ENCODE measurements at regions not wholly inside any gene's neighbourhood (a gene's known extent, or its start where the extent isn't known, plus 50 kb on each side); places are given as distances from the start of the nearest gene placed in this dataset.

DNA sequence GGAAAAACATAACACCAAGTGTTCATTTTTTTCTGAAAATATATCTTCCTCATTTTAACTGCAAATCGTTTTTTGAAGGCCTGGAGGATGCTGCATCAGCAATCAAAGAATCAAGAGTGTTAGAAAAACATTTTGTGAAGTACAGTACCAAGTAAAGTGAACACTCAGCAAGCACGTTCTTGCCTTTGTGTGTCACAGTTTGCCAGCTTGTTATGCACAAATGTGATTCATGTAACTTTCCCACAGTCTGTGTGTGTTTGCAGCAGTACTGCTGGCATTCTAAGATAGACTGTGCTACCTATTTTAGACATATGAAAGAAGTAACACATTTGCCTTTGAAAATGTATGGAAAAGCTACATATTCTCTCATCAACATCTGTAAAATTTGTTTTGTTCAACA lies 1617.7 kb downstream of the RPA4 start:
- ChIA-PET POLR2A (no interaction called here), CTCF (no interaction called here)
- Histone ChIP-seq H3K27ac (ENCODE audit: low read depth, low read length) (no peak overlapping the region), H3K4me3 (ENCODE audit: low read length) (no peak overlapping the region), H3K4me1 (ENCODE audit: control insufficient read depth in 2 of 2, insufficient read depth in 2 of 2, low read length in 2 of 2) (no peaks in the 10 kb centered on the region), H3K27me3 (ENCODE audit: control insufficient read depth in 2 of 2, insufficient read depth in 2 of 2, low read length in 2 of 2) (no peaks in the 10 kb centered on the region), H3K9me3 (ENCODE audit: control insufficient read depth in 2 of 3, low read length in 3 of 3) (no peaks in the 10 kb centered on the region), H3K36me3 (ENCODE audit: control insufficient read depth in 2 of 3, insufficient read depth in 3 of 3, low read length in 3 of 3) (no peaks in the 10 kb centered on the region)
- no peak overlapping the region for H3K4me3 Mint-ChIP-seq
- no peak overlapping the region for H3K27ac Mint-ChIP-seq
- ATAC-seq (no peak), DNase-seq (no peak)
- intact Hi-C loops (cut with micrococcal nuclease) = no loop called here
- H3K9me3 Mint-ChIP-seq = peaks cover 0 to 2% (median 0%) of the 10 kb centered on the region in 11 donors
- H3K4me1 Mint-ChIP-seq = no peaks in the 10 kb centered on the region
- H3K36me3 Mint-ChIP-seq = no peaks in the 10 kb centered on the region
- H3K27me3 Mint-ChIP-seq = no peaks in the 10 kb centered on the region

DNA sequence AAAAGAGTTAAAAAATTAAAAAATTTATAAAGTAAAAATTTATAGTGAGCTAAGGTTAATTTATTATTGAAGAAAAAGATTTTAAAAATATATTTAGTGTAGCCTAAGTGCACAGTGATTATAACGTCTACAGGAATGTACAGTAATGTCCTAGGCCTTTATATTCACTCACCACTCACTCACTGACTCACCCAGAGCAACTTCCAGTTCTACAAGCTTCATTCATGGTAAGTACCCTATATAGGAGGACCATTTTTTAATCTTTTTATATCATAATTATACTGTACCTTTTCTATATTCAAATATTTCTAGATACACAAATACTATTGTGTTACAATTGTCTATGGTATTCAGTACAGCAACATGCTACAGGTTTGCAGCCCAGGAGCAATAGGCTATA lies 1623.2 kb downstream of the RPA4 start:
- Histone ChIP-seq H3K36me3 (ENCODE audit: control insufficient read depth in 2 of 3, insufficient read depth in 3 of 3, low read length in 3 of 3) (no peaks in the 10 kb centered on the region), H3K27ac (ENCODE audit: low read depth, low read length) (no peak overlapping the region), H3K4me1 (ENCODE audit: control insufficient read depth in 2 of 2, insufficient read depth in 2 of 2, low read length in 2 of 2) (no peaks in the 10 kb centered on the region), H3K9me3 (ENCODE audit: control insufficient read depth in 2 of 3, low read length in 3 of 3) (no peaks in the 10 kb centered on the region), H3K4me3 (ENCODE audit: low read length) (no peak overlapping the region), H3K27me3 (ENCODE audit: control insufficient read depth in 2 of 2, insufficient read depth in 2 of 2, low read length in 2 of 2) (no peaks in the 10 kb centered on the region)
- no peak for ATAC-seq
- DNase-seq = no peak
- Mint-ChIP-seq H3K4me3 (no peak overlapping the region), H3K36me3 (no peaks in the 10 kb centered on the region), H3K27ac (no peak overlapping the region), H3K9me3 (peaks cover 0 to 2% (median 0%) of the 10 kb centered on the region in 11 donors), H3K27me3 (no peaks in the 10 kb centered on the region), H3K4me1 (no peaks in the 10 kb centered on the region)
- ChIA-PET CTCF (no interaction called here), POLR2A (no interaction called here)
- intact Hi-C loops (cut with micrococcal nuclease) = no loop called here

DNA sequence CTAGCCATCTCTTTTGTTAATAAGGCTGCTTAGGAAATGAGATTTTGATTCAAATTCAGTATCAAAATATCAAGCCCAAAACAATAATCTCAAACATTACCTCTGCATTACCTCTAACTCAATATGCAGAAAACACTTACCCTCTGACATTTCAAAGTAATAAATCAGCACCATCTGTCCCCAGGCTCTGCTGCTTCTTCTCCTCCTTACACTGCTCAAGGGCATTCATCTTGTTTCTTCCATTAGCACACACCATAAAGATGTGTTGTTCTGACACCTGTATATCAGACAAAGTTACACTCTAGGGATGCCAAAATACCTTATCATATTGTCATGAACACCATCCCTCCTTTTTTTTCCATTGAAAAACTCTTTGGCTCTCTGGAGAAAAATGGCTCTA lies 1630.3 kb downstream of the RPA4 start:
- DNase-seq (no peak), ATAC-seq (no peak)
- Mint-ChIP-seq H3K9me3 (no peaks in the 10 kb centered on the region), H3K27me3 (no peaks in the 10 kb centered on the region), H3K27ac (no peak overlapping the region), H3K36me3 (no peaks in the 10 kb centered on the region), H3K4me3 (no peak overlapping the region), H3K4me1 (no peaks in the 10 kb centered on the region)
- no peak overlapping the region for H3K4me3 ChIP-seq (ENCODE audit: low read length)
- no peaks in the 10 kb centered on the region for H3K9me3 ChIP-seq (ENCODE audit: control insufficient read depth in 2 of 3, low read length in 3 of 3)
- no peaks in the 10 kb centered on the region for H3K36me3 ChIP-seq (ENCODE audit: control insufficient read depth in 2 of 3, insufficient read depth in 3 of 3, low read length in 3 of 3)
- H3K4me1 ChIP-seq (ENCODE audit: control insufficient read depth in 2 of 2, insufficient read depth in 2 of 2, low read length in 2 of 2) = no peaks in the 10 kb centered on the region
- H3K27ac ChIP-seq (ENCODE audit: low read depth, low read length) = no peak overlapping the region
- H3K27me3 ChIP-seq (ENCODE audit: control insufficient read depth in 2 of 2, insufficient read depth in 2 of 2, low read length in 2 of 2) = no peaks in the 10 kb centered on the region
- ChIA-PET POLR2A (no interaction called here), CTCF (no interaction called here)
- intact Hi-C loops (cut with micrococcal nuclease) = no loop called here

DNA sequence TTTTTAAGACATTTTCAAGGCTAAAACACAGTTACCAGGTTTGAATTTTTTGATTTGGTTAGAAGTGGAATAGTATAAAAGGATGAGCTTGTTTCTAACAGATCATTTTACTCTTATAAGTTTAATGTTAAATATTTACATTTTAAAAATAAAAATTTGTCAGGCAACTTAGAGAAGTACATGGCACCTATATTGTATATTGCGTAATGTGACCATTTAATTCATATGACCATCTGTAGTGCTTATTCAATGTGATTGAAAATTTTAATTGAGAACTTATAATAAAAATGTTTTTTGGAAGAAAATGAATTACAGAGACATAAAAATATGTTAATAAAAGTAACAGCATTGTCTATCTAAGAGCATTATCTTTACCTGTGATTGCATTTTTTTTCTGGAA lies 1632.4 kb downstream of the RPA4 start:
- H3K36me3 Mint-ChIP-seq = no peaks in the 10 kb centered on the region
- no peaks in the 10 kb centered on the region for H3K4me1 Mint-ChIP-seq
- H3K9me3 Mint-ChIP-seq = no peaks in the 10 kb centered on the region
- intact Hi-C loops (cut with micrococcal nuclease) = no loop called here
- no peak for ATAC-seq
- ChIA-PET POLR2A (no interaction called here), CTCF (no interaction called here)
- DNase-seq = no peak
- H3K27me3 Mint-ChIP-seq = no peaks in the 10 kb centered on the region
- Histone ChIP-seq H3K9me3 (ENCODE audit: control insufficient read depth in 2 of 3, low read length in 3 of 3) (no peaks in the 10 kb centered on the region), H3K4me3 (ENCODE audit: low read length) (no peak overlapping the region), H3K27ac (ENCODE audit: low read depth, low read length) (no peak overlapping the region), H3K36me3 (ENCODE audit: control insufficient read depth in 2 of 3, insufficient read depth in 3 of 3, low read length in 3 of 3) (no peaks in the 10 kb centered on the region), H3K4me1 (ENCODE audit: control insufficient read depth in 2 of 2, insufficient read depth in 2 of 2, low read length in 2 of 2) (no peaks in the 10 kb centered on the region), H3K27me3 (ENCODE audit: control insufficient read depth in 2 of 2, insufficient read depth in 2 of 2, low read length in 2 of 2) (no peaks in the 10 kb centered on the region)
- no peak overlapping the region for H3K4me3 Mint-ChIP-seq
- H3K27ac Mint-ChIP-seq = no peak overlapping the region

DNA sequence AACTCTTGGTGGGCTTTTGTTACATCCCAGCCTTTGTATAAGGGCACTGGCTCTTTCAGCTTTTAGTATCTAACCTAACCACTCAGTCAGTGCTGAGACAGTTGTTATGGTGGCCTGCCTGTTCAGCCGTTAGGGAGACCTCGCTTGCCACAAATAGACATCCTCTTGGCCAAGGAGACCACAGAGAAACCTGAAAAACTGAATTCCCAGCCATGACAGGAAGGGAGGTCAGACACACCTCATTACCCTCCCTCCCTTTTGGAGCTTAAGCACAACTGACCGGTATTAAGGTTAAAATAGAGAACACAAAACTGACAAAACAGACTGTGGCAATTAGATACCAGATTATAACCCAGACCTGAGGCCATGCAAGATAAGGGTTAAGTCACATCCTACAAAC lies 1639.3 kb downstream of the RPA4 start:
- Histone ChIP-seq H3K27me3 (ENCODE audit: control insufficient read depth in 2 of 2, insufficient read depth in 2 of 2, low read length in 2 of 2) (no peaks in the 10 kb centered on the region), H3K4me1 (ENCODE audit: control insufficient read depth in 2 of 2, insufficient read depth in 2 of 2, low read length in 2 of 2) (no peaks in the 10 kb centered on the region), H3K9me3 (ENCODE audit: control insufficient read depth in 2 of 3, low read length in 3 of 3) (no peaks in the 10 kb centered on the region), H3K36me3 (ENCODE audit: control insufficient read depth in 2 of 3, insufficient read depth in 3 of 3, low read length in 3 of 3) (no peaks in the 10 kb centered on the region), H3K27ac (ENCODE audit: low read depth, low read length) (no peak overlapping the region), H3K4me3 (ENCODE audit: low read length) (no peak overlapping the region)
- Mint-ChIP-seq H3K36me3 (no peaks in the 10 kb centered on the region), H3K4me1 (no peaks in the 10 kb centered on the region), H3K9me3 (peaks cover 0 to 1% (median 0%) of the 10 kb centered on the region in 11 donors), H3K4me3 (no peak overlapping the region), H3K27me3 (no peaks in the 10 kb centered on the region), H3K27ac (no peak overlapping the region)
- intact Hi-C loops (cut with micrococcal nuclease) = no loop called here
- DNase-seq (no peak), ATAC-seq (no peak)
- ChIA-PET CTCF (no interaction called here), POLR2A (no interaction called here)

DNA sequence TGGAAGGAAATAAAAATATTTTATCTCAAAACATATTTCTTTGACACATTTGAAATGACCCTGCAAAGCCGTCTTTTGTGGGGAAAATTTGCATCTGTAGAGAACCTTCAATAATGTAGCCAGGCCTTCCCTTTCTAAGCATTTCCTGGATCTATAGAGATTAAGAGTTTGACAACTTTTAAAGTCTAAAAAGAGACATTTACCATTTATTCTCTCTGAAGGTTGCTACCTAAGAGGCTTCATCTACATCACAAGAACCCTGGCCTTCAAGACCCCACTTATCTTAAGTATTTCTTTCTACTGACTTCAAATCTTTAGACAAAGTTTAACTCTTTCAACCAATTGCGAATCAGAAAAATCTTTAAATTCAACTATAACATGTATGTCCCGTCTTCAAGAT lies 1639.8 kb downstream of the RPA4 start:
- no peaks in the 10 kb centered on the region for H3K4me1 Mint-ChIP-seq
- no peak overlapping the region for H3K27ac Mint-ChIP-seq
- no peaks in the 10 kb centered on the region for H3K9me3 ChIP-seq (ENCODE audit: control insufficient read depth in 2 of 3, low read length in 3 of 3)
- H3K27ac ChIP-seq (ENCODE audit: low read depth, low read length) = no peak overlapping the region
- no peaks in the 10 kb centered on the region for H3K4me1 ChIP-seq (ENCODE audit: control insufficient read depth in 2 of 2, insufficient read depth in 2 of 2, low read length in 2 of 2)
- H3K9me3 Mint-ChIP-seq = peaks cover 0 to 2% (median 0%) of the 10 kb centered on the region in 11 donors
- ATAC-seq (no peak), DNase-seq (no peak)
- ChIA-PET CTCF (no interaction called here), POLR2A (no interaction called here)
- no peak overlapping the region for H3K4me3 Mint-ChIP-seq
- H3K4me3 ChIP-seq (ENCODE audit: low read length) = no peak overlapping the region
- H3K36me3 ChIP-seq (ENCODE audit: control insufficient read depth in 2 of 3, insufficient read depth in 3 of 3, low read length in 3 of 3) = no peaks in the 10 kb centered on the region
- H3K27me3 Mint-ChIP-seq = no peaks in the 10 kb centered on the region
- H3K27me3 ChIP-seq (ENCODE audit: control insufficient read depth in 2 of 2, insufficient read depth in 2 of 2, low read length in 2 of 2) = no peaks in the 10 kb centered on the region
- intact Hi-C loops (cut with micrococcal nuclease) = no loop called here
- no peaks in the 10 kb centered on the region for H3K36me3 Mint-ChIP-seq

DNA sequence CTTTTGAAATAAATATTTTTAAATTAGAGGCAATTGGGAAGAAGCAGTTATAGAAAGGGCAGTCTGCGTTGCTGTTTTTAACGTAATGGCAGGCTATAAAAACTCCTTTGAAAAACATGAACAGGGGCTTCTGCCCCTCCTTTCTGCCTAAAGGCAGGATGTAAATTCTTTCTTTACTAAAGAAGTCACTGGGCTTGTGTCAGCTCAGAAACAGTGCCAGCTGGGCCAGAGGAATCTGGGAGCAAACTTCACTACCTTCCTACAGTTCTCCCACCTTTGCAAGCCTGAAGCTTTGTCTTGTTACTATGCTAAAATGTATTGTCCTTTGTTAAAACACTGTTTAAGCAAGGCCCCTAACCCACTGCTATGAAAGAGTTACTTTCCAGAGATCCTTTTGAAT lies 1664.8 kb downstream of the RPA4 start:
- ATAC-seq (no peak), DNase-seq (no peak)
- intact Hi-C loops (cut with micrococcal nuclease) = no loop called here
- Mint-ChIP-seq H3K9me3 (peaks cover 0 to 5% (median 0%) of the 10 kb centered on the region in 11 donors), H3K27me3 (no peaks in the 10 kb centered on the region), H3K36me3 (no peaks in the 10 kb centered on the region), H3K4me1 (peaks cover 0 to 4% (median 0%) of the 10 kb centered on the region in 7 donors), H3K4me3 (no peak overlapping the region), H3K27ac (no peak overlapping the region)
- Histone ChIP-seq H3K27me3 (ENCODE audit: control insufficient read depth in 2 of 2, insufficient read depth in 2 of 2, low read length in 2 of 2) (no peaks in the 10 kb centered on the region), H3K9me3 (ENCODE audit: control insufficient read depth in 2 of 3, low read length in 3 of 3) (no peaks in the 10 kb centered on the region), H3K4me1 (ENCODE audit: control insufficient read depth in 2 of 2, insufficient read depth in 2 of 2, low read length in 2 of 2) (no peaks in the 10 kb centered on the region), H3K4me3 (ENCODE audit: low read length) (no peak overlapping the region), H3K36me3 (ENCODE audit: control insufficient read depth in 2 of 3, insufficient read depth in 3 of 3, low read length in 3 of 3) (no peaks in the 10 kb centered on the region), H3K27ac (ENCODE audit: low read depth, low read length) (no peak overlapping the region)
- ChIA-PET POLR2A (no interaction called here), CTCF (no interaction called here)

Measured in naive thymus-derived CD4-positive, alpha-beta T cell (primary cell).